K562 (cell line): ENCODE measurements at regions not wholly inside any gene's neighbourhood (a gene's known extent, or its start where the extent isn't known, plus 50 kb on each side); places are given as distances from the start of the nearest gene placed in this dataset.

Experiments
- ATAC-seq: fragments of 200-7000 bp; cut with Tn5 transposase; 3 replicates; pipeline ENCODE4 v1.9.1; 2020; ENCODE audit warnings: moderate library complexity
- BruUV-seq: library from RNA; stranded (reverse); fragments of 400-500 nt; replicated peaks from 2 replicates; lab custom pipeline; 2021; lab: Mats Ljungman, UMichigan
- CTCF ChIA-PET: fragments of 300-600 bp; formaldehyde crosslinking; extraction: SDS; loops from one replicate; lab custom pipeline; 2021; ENCODE audit warnings: low intra/inter-chr PET ratio; lab: Yijun Ruan, JAX
- POLR2A ChIA-PET: fragments of 300-600, 350-650 bp; sonication (Branson Sonifier 250); formaldehyde crosslinking; extraction: SDS; loops from one replicate; lab custom pipeline; 2021; ENCODE audit warnings: antibody characterized with exemption, inconsistent platforms; lab: Yijun Ruan, JAX
- DNase-seq, 4 experiments: peaks; one replicate each; pipeline versions ENCODE4 v3.0.0 to v3.0.0-alpha.2; 2011 to 2018; ENCODE audit warnings: low spot score in 3 of 4, mixed read lengths in 3 of 4; ENCODE audit errors: extremely low read depth in 1 of 4
- FAIRE-seq: peaks from 2 replicates; lab custom pipeline; 2011; peaks lifted over from hg19 to GRCh38; lab: Jason Lieb, UNC
- H2AFZ ChIP-seq: 2 replicates; pipeline ENCODE4 v1.6.0; 2011; ENCODE audit warnings: low read depth, low read length, control low read depth, inconsistent platforms
- H3K27ac ChIP-seq: fragments of 200-600 bp; 3 replicates; pipeline ENCODE4 v1.8.0; 2011; ENCODE audit warnings: low read depth, mild to moderate bottlenecking, control low read depth, inconsistent platforms, low read length, moderate library complexity, mixed read lengths; ENCODE audit errors: extremely low read depth
- H3K27me3 ChIP-seq, 2 experiments: fragments of 300-600 bp in 1 of 2; 2 replicates in 1 of 2; 3 replicates in 1 of 2; pipeline versions ENCODE4 v1.6.0 to v1.8.0; 2011; ENCODE audit warnings: inconsistent platforms in 2 of 2, low read length in 2 of 2, mild to moderate bottlenecking in 1 of 2, mixed read lengths in 1 of 2, moderate library complexity in 1 of 2; ENCODE audit not compliant: control insufficient read depth in 2 of 2, insufficient read depth in 2 of 2
- H3K36me3 ChIP-seq: fragments of 300-600 bp; 3 replicates; pipeline ENCODE4 v1.8.0; 2011; ENCODE audit warnings: mild to moderate bottlenecking, low read length, inconsistent platforms; ENCODE audit not compliant: control insufficient read depth, insufficient read depth
- H3K4me1 ChIP-seq, 2 experiments: fragments of 200-600 bp in 1 of 2; replicated peaks in 1 of 2; 2 replicates in 1 of 2; 3 replicates in 1 of 2; pipeline versions ENCODE4 v1.5.1 to v1.8.0; 2011; ENCODE audit warnings: inconsistent platforms in 2 of 2, low read length in 2 of 2, mild to moderate bottlenecking in 1 of 2, mixed read lengths in 1 of 2, moderate library complexity in 1 of 2; ENCODE audit not compliant: control insufficient read depth in 2 of 2, insufficient read depth in 2 of 2
- H3K4me2 ChIP-seq: 2 replicates; pipeline ENCODE4 v1.6.1; 2011; ENCODE audit warnings: low read length, control low read depth, inconsistent platforms, mixed read lengths; ENCODE audit not compliant: insufficient read depth
- H3K4me3 ChIP-seq: fragments of 200-600 bp; sonication (generic), shearing (Covaris generic); 2 replicates; pipeline ENCODE4 v1.5.1; 2016; ENCODE audit warnings: control low read depth, inconsistent platforms
- H3K79me2 ChIP-seq: fragments of 200-600 bp; 3 replicates; pipeline ENCODE4 v1.8.0; 2011; ENCODE audit warnings: low read length, inconsistent platforms; ENCODE audit not compliant: control insufficient read depth, insufficient read depth
- H3K9ac ChIP-seq, 2 experiments: 2 replicates each; pipeline versions ENCODE4 v1.6.0 to v1.6.1; 2011; ENCODE audit warnings: low read depth in 2 of 2, low read length in 2 of 2, control low read depth in 1 of 2, inconsistent platforms in 1 of 2, mild to moderate bottlenecking in 1 of 2, mixed read lengths in 1 of 2; ENCODE audit not compliant: insufficient read depth in 1 of 2
- H3K9me1 ChIP-seq: one replicate; pipeline ENCODE4 v1.6.0; 2011; ENCODE audit warnings: inconsistent platforms, mild to moderate bottlenecking, low read length, moderate library complexity; ENCODE audit not compliant: control insufficient read depth, insufficient read depth
- H3K9me3 ChIP-seq: replicated peaks from 2 replicates; pipeline ENCODE4 v1.5.1; 2011; ENCODE audit warnings: low read depth, low read length, inconsistent platforms; ENCODE audit not compliant: control insufficient read depth, insufficient read depth
- H4K20me1 ChIP-seq: replicated peaks from 2 replicates; pipeline ENCODE4 v1.6.1; 2011; ENCODE audit warnings: low read length, inconsistent platforms, mixed read lengths; ENCODE audit not compliant: control insufficient read depth, insufficient read depth
- E2F8 ChIP-seq: fragments of 450-650 bp; IDR thresholded peaks from 2 replicates; pipeline ENCODE4 v1.7.1; 2018; ENCODE audit warnings: mild to moderate bottlenecking, low read depth; ENCODE audit not compliant: partially characterized antibody
- HLTF ChIP-seq: fragments of 450-650 bp; IDR thresholded peaks from 2 replicates; pipeline ENCODE4 v1.6.1; 2016
- KLF1 ChIP-seq: fragments of 450-650 bp; IDR thresholded peaks from 2 replicates; pipeline ENCODE4 v1.6.1; 2016; ENCODE audit warnings: missing genetic modification characterization, missing compliant biosample characterization
- RBM39 ChIP-seq: fragments of 200-400 bp; formaldehyde crosslinking; optimal IDR thresholded peaks from 2 replicates; pipeline ENCODE3; 2018; ENCODE audit warnings: low read depth, low read length
- ZNF407 ChIP-seq: fragments of 450-650 bp; IDR thresholded peaks from 2 replicates; pipeline ENCODE4 v1.6.1; 2016; ENCODE audit warnings: low read depth
- ZNF436 ChIP-seq: fragments of 250-450, 450-650 bp; sonication (Bioruptor Pico); formaldehyde crosslinking; IDR thresholded peaks from 2 replicates; pipeline ENCODE4 v1.7.0; 2020; ENCODE audit warnings: mild to moderate bottlenecking
- WGBS: fragments of 100-300 bp; shearing (Covaris generic); methylation state at CpG from one replicate; pipeline ENCODE4 v1.1.6; 2016; ENCODE audit warnings: low coverage, mixed read lengths; ENCODE audit not compliant: insufficient coverage; ENCODE audit errors: missing lambda C conversion rate; 5-methylcytosine and 5-hydroxymethylcytosine counted together
- in situ Hi-C: fragments of 300-500 bp; cut with MboI; formaldehyde crosslinking; loops from 4 replicates; pipeline ENCODE4 v1.15.0; 2018; ENCODE audit warnings: inconsistent platforms, mixed read lengths
- intact Hi-C: fragments of 100-400 bp; cut with micrococcal nuclease; formaldehyde crosslinking; loops from 2 replicates; pipeline ENCODE4 v1.14.2; 2022

- no peaks in the 10 kb centered on the region for H3K9me3 ChIP-seq
- no peak overlapping the region for H3K9ac ChIP-seq
- in situ Hi-C loops: no loop called here
- ATAC-seq (no peak), FAIRE-seq (no peak), DNase-seq (no peak)
- H3K9me1 ChIP-seq: no peaks in the 10 kb centered on the region
- CTCF ChIA-PET: no interaction called here
- H3K36me3 ChIP-seq: no peaks in the 10 kb centered on the region
- peaks cover 0 to 5% of the 10 kb centered on the region in 2 experiments; a peak in 2 of 5 replicates for H3K4me1 ChIP-seq
- H3K27ac ChIP-seq: no peak overlapping the region
- no TSS peak for BruUV-seq
- no peak for TF ChIP-seq RBM39
- TF ChIP-seq ZNF407: no peak
- TF ChIP-seq E2F8: no peak
- no peak for TF ChIP-seq ZNF436 (CRISPR knock-in tag)
- TF ChIP-seq KLF1 (tag): no peak
- TF ChIP-seq HLTF: no peak
- no peaks in the 10 kb centered on the region for H3K27me3 ChIP-seq
- POLR2A ChIA-PET: no interaction called here
- no peak overlapping the region for H3K4me3 ChIP-seq
- no peaks in the 10 kb centered on the region for H3K79me2 ChIP-seq
- intact Hi-C loops: no loop called here
- H3K4me2 ChIP-seq: no peak overlapping the region
- H2AFZ ChIP-seq: no peak overlapping the region
- H4K20me1 ChIP-seq: peaks cover 7% of the 10 kb centered on the region
- 27% methylated on average over 5 of the region's 5 CpGs for WGBS
Observed at GRCh38 chr22:25490896-25491295, 73.6 kb upstream of the GRK3 start.
